SK-N-SH (cell line): ENCODE measurements at regions not wholly inside any gene's neighbourhood (a gene's known extent, or its start where the extent isn't known, plus 50 kb on each side); places are given as distances from the start of the nearest gene placed in this dataset.
"Not testable (repeated sequence)": the region's sequence is repeated elsewhere in the genome, so short reads cannot be mapped to it uniquely, and the experiment has no call there.

ENCODE experiments used
- CTCF ChIA-PET: fragments of 300-600, 350-600 bp; formaldehyde crosslinking; extraction: SDS; loops from one replicate; lab custom pipeline; 2021; lab: Yijun Ruan, JAX
- POLR2A ChIA-PET: fragments of 350-600 bp; sonication (Branson Sonifier 250); formaldehyde crosslinking; extraction: SDS; loops from one replicate; lab custom pipeline; 2020; ENCODE audit warnings: antibody characterized with exemption, inconsistent platforms; lab: Yijun Ruan, JAX
- DNase-seq: peaks from one replicate; pipeline ENCODE4 v3.0.0; 2012
- H2AFZ ChIP-seq: fragments of 200-600 bp; sonication (generic); 2 replicates; pipeline ENCODE4 v1.8.1; 2016; ENCODE audit warnings: antibody characterized with exemption, mild to moderate bottlenecking, low read depth
- H3F3A ChIP-seq: fragments of 200-600 bp; sonication (generic); replicated peaks from 2 replicates; pipeline ENCODE3; 2016; ENCODE audit warnings: antibody characterized with exemption, mild to moderate bottlenecking; ENCODE audit not compliant: insufficient read depth
- H3K27ac ChIP-seq, 2 experiments: fragments of 200-500 bp in 1 of 2; fragments of 200-600 bp in 1 of 2; sonication (Bioruptor generic) in 1 of 2; sonication (generic), shearing (Covaris generic) in 1 of 2; 2 replicates each; pipeline versions ENCODE4 v1.5.1 to v1.6.1; 2014 to 2016; ENCODE audit warnings: low read depth in 2 of 2, inconsistent platforms in 1 of 2, low read length in 1 of 2, mild to moderate bottlenecking in 1 of 2, mixed read lengths in 1 of 2
- H3K27me3 ChIP-seq: fragments of 200-600 bp; sonication (generic), shearing (Covaris generic); 2 replicates; pipeline ENCODE4 v1.6.1; 2016; ENCODE audit warnings: mixed run types; ENCODE audit not compliant: insufficient read depth
- H3K36me3 ChIP-seq, 2 experiments: fragments of 200-500 bp in 1 of 2; fragments of 200-600 bp in 1 of 2; sonication (Bioruptor generic) in 1 of 2; sonication (generic) in 1 of 2; replicated peaks in 1 of 2; 2 replicates each; pipeline versions ENCODE3 to v1.5.1; 2014 to 2016; ENCODE audit warnings: low read length in 1 of 2, mild to moderate bottlenecking in 1 of 2; ENCODE audit not compliant: insufficient read depth in 2 of 2, control insufficient read depth in 1 of 2
- H3K4me1 ChIP-seq, 2 experiments: fragments of 200-500 bp in 1 of 2; fragments of 200-600 bp in 1 of 2; sonication (Bioruptor generic) in 1 of 2; sonication (generic), shearing (Covaris generic) in 1 of 2; 2 replicates each; pipeline versions ENCODE4 v1.5.1 to v1.6.1; 2014 to 2016; ENCODE audit warnings: low read depth in 1 of 2, low read length in 1 of 2, mixed run types in 1 of 2; ENCODE audit not compliant: insufficient read depth in 2 of 2, control insufficient read depth in 1 of 2
- H3K4me2 ChIP-seq: fragments of 200-600 bp; sonication (generic), shearing (Covaris generic); 2 replicates; pipeline ENCODE4 v1.6.1; 2017; ENCODE audit warnings: mixed run types
- H3K4me3 ChIP-seq, 2 experiments: fragments of 200-500 bp in 1 of 2; fragments of 200-600 bp in 1 of 2; sonication (Bioruptor generic) in 1 of 2; sonication (generic), shearing (Covaris generic) in 1 of 2; 2 replicates each; pipeline versions ENCODE4 v1.5.1 to v1.8.1; 2014 to 2016; ENCODE audit warnings: low read depth in 2 of 2, inconsistent platforms in 1 of 2, low read length in 1 of 2, mild to moderate bottlenecking in 1 of 2, mixed read lengths in 1 of 2, moderate library complexity in 1 of 2
- H3K79me2 ChIP-seq: fragments of 200-600 bp; sonication (generic); 2 replicates; pipeline ENCODE4 v1.8.1; 2017; ENCODE audit warnings: mild to moderate bottlenecking; ENCODE audit not compliant: insufficient read depth
- H3K9ac ChIP-seq: fragments of 200-600 bp; sonication (generic); 2 replicates; pipeline ENCODE4 v1.6.1; 2017; ENCODE audit warnings: mixed run types
- H3K9me2 ChIP-seq: fragments of 200-600 bp; sonication (generic); 2 replicates; pipeline ENCODE4 v1.6.1; 2017; ENCODE audit warnings: mixed run types
- H3K9me3 ChIP-seq: fragments of 200-600 bp; sonication (generic); 2 replicates; pipeline ENCODE4 v1.6.1; 2017; ENCODE audit warnings: mixed run types, mild to moderate bottlenecking, moderate library complexity
- H4K20me1 ChIP-seq: fragments of 200-600 bp; sonication (generic); 2 replicates; pipeline ENCODE4 v1.6.1; 2017; ENCODE audit warnings: mild to moderate bottlenecking, mixed run types; ENCODE audit not compliant: insufficient read depth
- ELF1 ChIP-seq: IDR thresholded peaks from 2 replicates; pipeline ENCODE4 v1.4.0; 2012
- EP300 ChIP-seq, 2 experiments: IDR thresholded peaks; 2 replicates each; pipeline versions ENCODE4 v1.4.0 to v1.6.1; 2012; ENCODE audit warnings: borderline replicate concordance in 1 of 2, low read depth in 1 of 2, low read length in 1 of 2
- GABPA ChIP-seq: IDR thresholded peaks from 2 replicates; pipeline ENCODE4 v1.4.0; 2012; ENCODE audit warnings: low read depth, mild to moderate bottlenecking
- NRF1 ChIP-seq: IDR thresholded peaks from 2 replicates; pipeline ENCODE4 v1.6.1; 2012; ENCODE audit warnings: low read depth, mild to moderate bottlenecking, low read length
- PBX3 ChIP-seq: IDR thresholded peaks from 2 replicates; pipeline ENCODE4; 2012
- POLR2AphosphoS5 ChIP-seq: IDR thresholded peaks from 2 replicates; pipeline ENCODE4 v1.6.1; 2012; ENCODE audit warnings: low read depth, low read length
- RCOR1 ChIP-seq: fragments of 150-350 bp; IDR thresholded peaks from 2 replicates; pipeline ENCODE4 v1.6.1; 2017; ENCODE audit warnings: antibody characterized with exemption, low read length
- SMC3 ChIP-seq: IDR thresholded peaks from 2 replicates; pipeline ENCODE4 v1.6.1; 2012; ENCODE audit warnings: low read depth, low read length, improper control_type of control experiment
- TCF12 ChIP-seq: IDR thresholded peaks from 2 replicates; pipeline ENCODE4 v1.4.0; 2012
- USF1 ChIP-seq: IDR thresholded peaks from 2 replicates; pipeline ENCODE4 v1.4.0; 2012; ENCODE audit warnings: low read depth, borderline replicate concordance
- YY1 ChIP-seq: IDR thresholded peaks from 2 replicates; pipeline ENCODE4 v1.4.0; 2012; ENCODE audit warnings: low read depth, mild to moderate bottlenecking
- WGBS: methylation state at CpG from one replicate; pipeline ENCODE4 v1.1.6; 2017; ENCODE audit warnings: low lambda C conversion rate; 5-methylcytosine and 5-hydroxymethylcytosine counted together

- no peak for TF ChIP-seq PBX3
- TF ChIP-seq SMC3 = no peak
- no peak for TF ChIP-seq ELF1
- no peak for TF ChIP-seq RCOR1
- TF ChIP-seq NRF1 = no peak
- TF ChIP-seq POLR2AphosphoS5 = no peak
- no peak for TF ChIP-seq EP300 (IDR thresholded peaks at IDR 0.05; ENCODE audit: borderline replicate concordance in 1 of 2, low read depth in 1 of 2, low read length in 1 of 2)
- no peak for TF ChIP-seq YY1
Observed at GRCh38 chr3:31106912-31107311, 212.5 kb upstream of the GADL1 start (continued).

GRCh38 chr3:31114929-31115283 lies 220.4 kb upstream of the GADL1 start:
- H3K4me3 ChIP-seq = no peak overlapping the region
- WGBS = 80% methylated on average over 1 of the region's 1 CpG
- POLR2A ChIA-PET = no interaction called here

GRCh38 chr3:31115531-31115930 lies 221.1 kb upstream of the GADL1 start:
- CTCF ChIA-PET, H3K4me3 ChIP-seq, H3K9ac ChIP-seq, H3K4me1 ChIP-seq, H3K9me2 ChIP-seq, H3K9me3 ChIP-seq, H4K20me1 ChIP-seq, H3K27ac ChIP-seq, H3K79me2 ChIP-seq, POLR2A ChIA-PET, H3F3A ChIP-seq, DNase-seq, H3K36me3 ChIP-seq, H3K27me3 ChIP-seq, H2AFZ ChIP-seq: not testable (repeated sequence)
- WGBS = 41% methylated on average over 2 of the region's 2 CpGs
- TF ChIP-seq TCF12 = peak; percentile 11; the same call in 1 of the 2 replicates
- TF ChIP-seq, all 33 proteins: peak for 1; not testable (repeated sequence) for 32
- H3K4me2 ChIP-seq = not testable (repeated sequence)

More at GRCh38 chr3:31114929-31115283, 220.4 kb upstream of the GADL1 start:
- H3K27me3 ChIP-seq = no peaks in the 10 kb centered on the region
- TF ChIP-seq GABPA = no peak
- no peak for TF ChIP-seq USF1
- TF ChIP-seq RCOR1 = no peak
- TF ChIP-seq POLR2AphosphoS5 = no peak
- no peaks in the 10 kb centered on the region for H4K20me1 ChIP-seq
- H3K9ac ChIP-seq = no peak overlapping the region
- H3K4me1 ChIP-seq = no peaks in the 10 kb centered on the region
- no peaks in the 10 kb centered on the region for H3K9me2 ChIP-seq
- H3F3A ChIP-seq = no peaks in the 10 kb centered on the region
- H2AFZ ChIP-seq = no peak overlapping the region
- no peaks in the 10 kb centered on the region for H3K9me3 ChIP-seq
- no peak for DNase-seq
- CTCF ChIA-PET = no interaction called here
- no peak overlapping the region for H3K4me2 ChIP-seq
- H3K27ac ChIP-seq = no peak overlapping the region
- no peaks in the 10 kb centered on the region for H3K79me2 ChIP-seq
- H3K36me3 ChIP-seq = no peaks in the 10 kb centered on the region
